Stimulated activated memory B cell treated with anti-CD40 and anti-IgM and Interleukin-4, amounts not matched to agents 10 μg/mL and 1 μg/mL and 100 μg/mL, for 72 hours (primary cell): ENCODE measurements at regions not wholly inside any gene's neighbourhood (a gene's known extent, or its start where the extent isn't known, plus 50 kb on each side); places are given as distances from the start of the nearest gene placed in this dataset.
A peak's percentile ranks its signal among the peaks of the same experiment; 100 is the strongest.

ENCODE experiments used
- ATAC-seq: fragments of 150-1000 bp; cut with Tn5 transposase; 2 replicates; pipeline ENCODE4 v1.10.0; 2021
- H3K27ac Mint-ChIP-seq: one replicate; pipeline ENCODE4 v1.8.0; 2022; ENCODE audit warnings: mild to moderate bottlenecking, mixed read lengths
- H3K27me3 Mint-ChIP-seq: one replicate; pipeline ENCODE4 v1.8.0; 2022; ENCODE audit warnings: mixed read lengths
- H3K36me3 Mint-ChIP-seq: one replicate; pipeline ENCODE4 v1.8.0; 2022; ENCODE audit warnings: mixed read lengths
- H3K4me1 Mint-ChIP-seq: one replicate; pipeline ENCODE4 v1.8.0; 2022; ENCODE audit warnings: mixed read lengths
- H3K4me3 Mint-ChIP-seq: one replicate; pipeline ENCODE4 v1.8.0; 2022; ENCODE audit warnings: mild to moderate bottlenecking, moderate library complexity, mixed read lengths
- H3K9me3 Mint-ChIP-seq: one replicate; pipeline ENCODE4 v1.8.0; 2022; ENCODE audit warnings: mixed read lengths

- Mint-ChIP-seq H3K4me3 (no peak overlapping the region), H3K4me1 (no peaks in the 10 kb centered on the region), H3K27me3 (no peaks in the 10 kb centered on the region), H3K27ac (no peak overlapping the region), H3K36me3 (no peaks in the 10 kb centered on the region), H3K9me3 (peaks cover 5% of the 10 kb centered on the region)
- no peak for ATAC-seq
Observed at GRCh38 chr21:17343055-17343454, 169.8 kb upstream of the CXADR start.

GRCh38 chr21:17348357-17348756 is 164.5 kb upstream of the CXADR start:
- no peaks in the 10 kb centered on the region for H3K4me1 Mint-ChIP-seq
- H3K27ac Mint-ChIP-seq = no peak overlapping the region
- peaks cover 5% of the 10 kb centered on the region for H3K9me3 Mint-ChIP-seq
- no peak overlapping the region for H3K4me3 Mint-ChIP-seq
- H3K36me3 Mint-ChIP-seq = no peaks in the 10 kb centered on the region
- peaks cover 10% of the 10 kb centered on the region for H3K27me3 Mint-ChIP-seq
- ATAC-seq = no peak

GRCh38 chr21:17348849-17349248 is 164.0 kb upstream of the CXADR start:
- Mint-ChIP-seq H3K36me3 (no peaks in the 10 kb centered on the region), H3K27ac (no peak overlapping the region), H3K27me3 (peaks cover 10% of the 10 kb centered on the region), H3K4me3 (no peak overlapping the region), H3K4me1 (no peaks in the 10 kb centered on the region), H3K9me3 (peaks cover 5% of the 10 kb centered on the region)
- ATAC-seq = no peak

- Mint-ChIP-seq H3K36me3 (no peaks in the 10 kb centered on the region), H3K4me1 (no peaks in the 10 kb centered on the region), H3K27ac (no peak overlapping the region), H3K9me3 (peaks cover 2% of the 10 kb centered on the region), H3K4me3 (no peak overlapping the region), H3K27me3 (peaks cover 10% of the 10 kb centered on the region)
- no peak for ATAC-seq
Observed at GRCh38 chr21:17351766-17352165, 161.1 kb upstream of the CXADR start.

GRCh38 chr21:17352996-17353655 is 159.7 kb upstream of the CXADR start:
- H3K4me3 Mint-ChIP-seq = no peak overlapping the region
- H3K27me3 Mint-ChIP-seq = peaks cover 10% of the 10 kb centered on the region
- H3K9me3 Mint-ChIP-seq = peaks cover under 1% of the 10 kb centered on the region
- H3K4me1 Mint-ChIP-seq = no peaks in the 10 kb centered on the region
- H3K27ac Mint-ChIP-seq = no peak overlapping the region
- no peaks in the 10 kb centered on the region for H3K36me3 Mint-ChIP-seq
- ATAC-seq = no peak

- Mint-ChIP-seq H3K27me3 (no peaks in the 10 kb centered on the region), H3K4me3 (no peak overlapping the region), H3K27ac (no peak overlapping the region), H3K9me3 (peaks cover 6% of the 10 kb centered on the region), H3K36me3 (no peaks in the 10 kb centered on the region), H3K4me1 (no peaks in the 10 kb centered on the region)
- ATAC-seq = no peak
Observed at GRCh38 chr21:17359781-17360180, 153.1 kb upstream of the CXADR start.

- Mint-ChIP-seq H3K4me1 (no peaks in the 10 kb centered on the region), H3K27me3 (no peaks in the 10 kb centered on the region), H3K4me3 (no peak overlapping the region), H3K27ac (no peak overlapping the region), H3K36me3 (no peaks in the 10 kb centered on the region), H3K9me3 (peaks cover 2% of the 10 kb centered on the region)
- no peak for ATAC-seq
Observed at GRCh38 chr21:17368748-17369363, 144.0 kb upstream of the CXADR start.

- Mint-ChIP-seq H3K9me3 (no peaks in the 10 kb centered on the region), H3K36me3 (no peaks in the 10 kb centered on the region), H3K27me3 (no peaks in the 10 kb centered on the region), H3K4me1 (no peaks in the 10 kb centered on the region), H3K4me3 (no peak overlapping the region), H3K27ac (no peak overlapping the region)
- ATAC-seq = no peak
Observed at GRCh38 chr21:17370263-17370662, 142.6 kb upstream of the CXADR start.

- Mint-ChIP-seq H3K27me3 (no peaks in the 10 kb centered on the region), H3K4me1 (no peaks in the 10 kb centered on the region), H3K36me3 (no peaks in the 10 kb centered on the region), H3K9me3 (no peaks in the 10 kb centered on the region), H3K27ac (no peak overlapping the region), H3K4me3 (no peak overlapping the region)
- no peak for ATAC-seq
Observed at GRCh38 chr21:17370916-17371315, 141.9 kb upstream of the CXADR start.

- H3K36me3 Mint-ChIP-seq = no peaks in the 10 kb centered on the region
- no peaks in the 10 kb centered on the region for H3K27me3 Mint-ChIP-seq
- no peak for ATAC-seq
- no peaks in the 10 kb centered on the region for H3K4me1 Mint-ChIP-seq
- no peaks in the 10 kb centered on the region for H3K9me3 Mint-ChIP-seq
- no peak overlapping the region for H3K4me3 Mint-ChIP-seq
- no peak overlapping the region for H3K27ac Mint-ChIP-seq
Observed at GRCh38 chr21:17371450-17371849, 141.4 kb upstream of the CXADR start.

GRCh38 chr21:17372200-17372599 is 140.6 kb upstream of the CXADR start:
- no peaks in the 10 kb centered on the region for H3K27me3 Mint-ChIP-seq
- ATAC-seq = no peak
- no peak overlapping the region for H3K4me3 Mint-ChIP-seq
- no peaks in the 10 kb centered on the region for H3K36me3 Mint-ChIP-seq
- H3K27ac Mint-ChIP-seq = no peak overlapping the region
- H3K9me3 Mint-ChIP-seq = no peaks in the 10 kb centered on the region
- H3K4me1 Mint-ChIP-seq = no peaks in the 10 kb centered on the region

- Mint-ChIP-seq H3K4me1 (no peaks in the 10 kb centered on the region), H3K36me3 (no peaks in the 10 kb centered on the region)
- ATAC-seq = no peak
Observed at GRCh38 chr21:17386498-17386897, 126.3 kb upstream of the CXADR start.

GRCh38 chr21:17387030-17387617 is 125.7 kb upstream of the CXADR start:
- Mint-ChIP-seq H3K27ac (no peak overlapping the region), H3K4me3 (no peak overlapping the region), H3K9me3 (peaks cover 2% of the 10 kb centered on the region), H3K36me3 (no peaks in the 10 kb centered on the region), H3K4me1 (no peaks in the 10 kb centered on the region), H3K27me3 (no peaks in the 10 kb centered on the region)
- peak; percentile 31 for ATAC-seq

More at GRCh38 chr21:17386498-17386897, 126.3 kb upstream of the CXADR start:
- no peaks in the 10 kb centered on the region for H3K27me3 Mint-ChIP-seq
- no peak overlapping the region for H3K4me3 Mint-ChIP-seq
- H3K27ac Mint-ChIP-seq = no peak overlapping the region
- peaks cover 5% of the 10 kb centered on the region for H3K9me3 Mint-ChIP-seq

- Mint-ChIP-seq H3K27ac (no peak overlapping the region), H3K4me3 (no peak overlapping the region), H3K27me3 (no peaks in the 10 kb centered on the region), H3K4me1 (no peaks in the 10 kb centered on the region), H3K9me3 (no peaks in the 10 kb centered on the region), H3K36me3 (no peaks in the 10 kb centered on the region)
- no peak for ATAC-seq
Observed at GRCh38 chr21:17388226-17388625, 124.6 kb upstream of the CXADR start.

- no peak overlapping the region for H3K27ac Mint-ChIP-seq
- no peaks in the 10 kb centered on the region for H3K27me3 Mint-ChIP-seq
- H3K9me3 Mint-ChIP-seq = no peaks in the 10 kb centered on the region
- no peaks in the 10 kb centered on the region for H3K36me3 Mint-ChIP-seq
- no peaks in the 10 kb centered on the region for H3K4me1 Mint-ChIP-seq
- no peak overlapping the region for H3K4me3 Mint-ChIP-seq
- no peak for ATAC-seq
Observed at GRCh38 chr21:17389311-17389710, 123.5 kb upstream of the CXADR start.

GRCh38 chr21:17390569-17390968 is 122.3 kb upstream of the CXADR start:
- no peaks in the 10 kb centered on the region for H3K9me3 Mint-ChIP-seq
- no peaks in the 10 kb centered on the region for H3K4me1 Mint-ChIP-seq
- no peak for ATAC-seq
- H3K4me3 Mint-ChIP-seq = no peak overlapping the region
- no peak overlapping the region for H3K27ac Mint-ChIP-seq
- H3K36me3 Mint-ChIP-seq = no peaks in the 10 kb centered on the region
- H3K27me3 Mint-ChIP-seq = no peaks in the 10 kb centered on the region
